ENCODE measurements at regions not wholly inside any gene's neighbourhood (a gene's known extent, or its start where the extent isn't known, plus 50 kb on each side); places are given as distances from the start of the nearest gene placed in this dataset.

- TF ChIP-seq CTCF (IDR thresholded peaks at IDR 0.05; ENCODE audit: insufficient read depth, low read length, poor library complexity, severe bottlenecking) (no peak), EZH2phosphoT487 (conservative IDR thresholded peaks at IDR 0.05; ENCODE audit: low read length) (no peak)
These were observed 931.9 kb upstream of the TMEM132C start for GRCh38 chr12:127334912-127335644.
